GM12864 (cell line): ENCODE measurements at regions not wholly inside any gene's neighbourhood (a gene's known extent, or its start where the extent isn't known, plus 50 kb on each side); places are given as distances from the start of the nearest gene placed in this dataset.
"Not testable (repeated sequence)": the region's sequence is repeated elsewhere in the genome, so short reads cannot be mapped to it uniquely, and the experiment has no call there.

Source experiments
- DNase-seq: peaks from one replicate; pipeline ENCODE4 v3.0.0-alpha.2; 2011; ENCODE audit warnings: low read depth
- H3K4me3 ChIP-seq: 2 replicates; pipeline ENCODE4 v1.5.1; 2011; ENCODE audit warnings: mild to moderate bottlenecking, low read depth, low read length, control low read depth
- TF ChIP-seq, protein P1 (sequence below): IDR thresholded peaks from 2 replicates; pipeline ENCODE4 v1.5.1; 2011; ENCODE audit warnings: low read depth, mild to moderate bottlenecking, moderate library complexity, low read length, control low read depth, inconsistent platforms; ENCODE audit errors: missing control alignments

DNA sequence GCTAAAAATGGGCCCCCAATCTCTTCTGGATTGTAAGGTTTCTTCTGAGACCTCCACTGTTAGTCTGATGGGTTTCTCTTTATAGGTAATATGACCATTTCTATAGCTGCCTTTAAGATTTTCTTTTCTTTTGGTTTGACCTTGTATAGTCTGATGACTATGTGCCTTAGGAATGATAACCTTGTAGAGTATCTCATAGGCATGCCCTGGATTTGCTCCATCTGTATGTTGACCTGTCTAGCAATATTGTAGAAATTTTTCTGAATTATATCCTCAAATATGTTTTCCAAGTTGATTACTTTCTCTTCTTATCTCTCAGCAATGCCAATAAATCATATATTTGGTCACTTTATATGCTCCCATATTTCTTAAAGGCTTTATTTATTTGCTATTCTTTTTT, 1403.8 kb upstream of the GOT2 start:
- DNase-seq: no peak
- H3K4me3 ChIP-seq: no peak overlapping the region
- TF ChIP-seq, protein P1, sequence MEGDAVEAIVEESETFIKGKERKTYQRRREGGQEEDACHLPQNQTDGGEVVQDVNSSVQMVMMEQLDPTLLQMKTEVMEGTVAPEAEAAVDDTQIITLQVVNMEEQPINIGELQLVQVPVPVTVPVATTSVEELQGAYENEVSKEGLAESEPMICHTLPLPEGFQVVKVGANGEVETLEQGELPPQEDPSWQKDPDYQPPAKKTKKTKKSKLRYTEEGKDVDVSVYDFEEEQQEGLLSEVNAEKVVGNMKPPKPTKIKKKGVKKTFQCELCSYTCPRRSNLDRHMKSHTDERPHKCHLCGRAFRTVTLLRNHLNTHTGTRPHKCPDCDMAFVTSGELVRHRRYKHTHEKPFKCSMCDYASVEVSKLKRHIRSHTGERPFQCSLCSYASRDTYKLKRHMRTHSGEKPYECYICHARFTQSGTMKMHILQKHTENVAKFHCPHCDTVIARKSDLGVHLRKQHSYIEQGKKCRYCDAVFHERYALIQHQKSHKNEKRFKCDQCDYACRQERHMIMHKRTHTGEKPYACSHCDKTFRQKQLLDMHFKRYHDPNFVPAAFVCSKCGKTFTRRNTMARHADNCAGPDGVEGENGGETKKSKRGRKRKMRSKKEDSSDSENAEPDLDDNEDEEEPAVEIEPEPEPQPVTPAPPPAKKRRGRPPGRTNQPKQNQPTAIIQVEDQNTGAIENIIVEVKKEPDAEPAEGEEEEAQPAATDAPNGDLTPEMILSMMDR: no peak

DNA sequence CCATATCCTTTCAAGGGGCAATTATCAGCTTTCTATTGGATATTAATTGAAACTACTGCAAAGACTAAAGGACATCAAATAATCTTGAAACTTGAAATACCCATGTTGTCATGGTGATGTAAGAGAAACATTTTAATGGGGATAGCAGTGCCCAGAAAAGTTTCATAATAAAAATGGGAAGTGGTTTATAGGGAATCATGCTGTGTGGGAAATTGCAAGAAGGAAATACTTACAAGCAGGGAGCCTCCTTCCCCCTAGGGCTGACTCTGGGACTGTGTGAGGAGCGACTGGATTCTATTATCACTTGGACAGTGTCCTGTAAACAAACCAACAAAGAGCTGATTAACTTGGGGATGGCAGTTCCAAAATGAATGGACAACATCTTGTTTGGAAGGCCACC, 1393.1 kb upstream of the GOT2 start:
- TF ChIP-seq, protein P1: no peak
- DNase-seq: no peak
- no peak overlapping the region for H3K4me3 ChIP-seq

DNA sequence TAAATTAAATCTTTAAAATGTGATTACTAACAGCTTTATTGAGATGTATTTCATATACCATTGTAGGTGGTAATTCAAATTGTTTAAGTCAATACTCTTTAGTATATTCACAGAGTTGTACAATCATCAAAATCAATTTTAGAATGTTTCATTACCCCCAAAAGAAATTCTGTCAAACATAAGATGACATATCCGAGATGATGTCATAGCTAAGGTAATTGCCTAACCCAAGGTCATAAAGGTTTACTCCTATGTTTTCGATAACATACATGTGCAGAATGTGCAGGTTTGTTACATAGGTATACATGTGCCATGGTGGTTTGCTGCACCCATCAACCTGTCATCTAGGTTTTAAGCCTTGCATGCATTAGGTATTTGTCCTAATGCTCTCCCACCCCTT, 1392.0 kb upstream of the GOT2 start:
- DNase-seq: not testable (repeated sequence)

DNA sequence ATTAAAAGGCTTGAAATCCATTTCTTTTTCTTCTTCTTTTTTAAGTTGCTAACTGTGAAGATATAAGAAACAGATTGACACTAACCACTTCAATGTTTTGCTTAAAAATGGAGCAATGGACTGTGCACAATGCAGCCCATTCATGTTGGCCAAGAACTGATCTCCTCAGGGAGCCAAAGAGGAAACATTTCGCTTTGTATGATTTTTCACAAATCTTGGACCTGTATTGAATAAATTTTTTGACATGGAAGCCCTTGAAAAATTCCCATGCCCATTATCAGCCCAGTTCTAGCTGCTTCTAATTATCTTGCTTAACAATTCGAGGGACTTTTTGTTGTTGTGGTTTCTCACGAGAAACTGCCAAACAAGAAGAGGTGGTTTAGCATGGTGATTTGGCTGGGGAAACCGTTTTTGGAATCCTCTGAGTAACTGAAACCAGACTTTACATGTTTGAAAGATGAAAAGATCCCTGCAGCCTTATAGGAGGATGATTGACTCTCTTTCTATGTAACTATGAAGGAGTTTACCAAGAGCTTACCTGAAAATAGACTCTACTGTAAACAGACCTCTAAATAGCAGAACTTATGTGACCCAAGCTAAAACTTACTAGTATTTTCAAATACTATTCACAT, 1389.4 kb upstream of the GOT2 start:
- TF ChIP-seq, protein P1: no peak
- no peak overlapping the region for H3K4me3 ChIP-seq
- no peak for DNase-seq

More for the DNA sequence above, 1392.0 kb upstream of the GOT2 start:
- not testable (repeated sequence) for H3K4me3 ChIP-seq

DNA sequence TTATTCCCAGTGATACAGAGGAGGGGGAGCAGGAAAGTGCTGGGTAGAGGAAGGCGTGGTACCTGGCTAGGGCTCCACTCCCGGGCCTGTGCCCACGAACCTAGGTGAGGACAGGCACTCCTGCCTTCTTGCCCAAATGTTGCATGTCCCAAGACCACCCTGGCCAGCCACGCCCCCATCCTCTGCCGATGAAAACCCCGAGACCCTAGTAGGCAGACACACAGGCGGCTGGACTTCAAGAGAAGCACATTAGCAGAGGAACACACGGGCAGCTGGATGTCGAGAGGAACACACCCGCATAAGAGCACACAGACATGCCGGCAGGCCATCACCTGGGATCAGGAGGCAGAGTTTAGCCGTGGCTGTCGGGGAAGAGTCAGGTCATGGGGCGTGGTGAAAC, 1386.5 kb upstream of the GOT2 start:
- no peak overlapping the region for H3K4me3 ChIP-seq
- TF ChIP-seq, protein P1: no peak
- no peak for DNase-seq

DNA sequence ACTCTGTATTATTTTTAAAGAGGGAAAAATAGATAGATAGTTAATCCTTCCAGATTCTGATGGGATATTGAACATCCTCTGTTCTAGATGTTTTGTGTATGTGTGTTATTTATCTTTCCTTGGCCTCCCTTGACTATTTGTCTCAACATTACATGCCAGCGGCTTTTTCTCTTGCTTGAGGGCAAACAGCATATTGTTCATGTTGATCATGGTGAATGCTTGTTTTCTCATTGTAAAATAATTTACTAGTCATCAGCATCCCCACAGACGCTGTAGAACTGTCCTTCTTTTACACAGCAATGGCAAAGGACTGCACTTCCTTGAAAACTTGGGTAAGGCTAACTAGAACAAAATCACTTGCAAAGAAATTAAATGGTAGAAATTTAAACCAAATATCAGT, 1376.4 kb upstream of the GOT2 start:
- H3K4me3 ChIP-seq: no peak overlapping the region
- TF ChIP-seq, protein P1: no peak
- no peak for DNase-seq

DNA sequence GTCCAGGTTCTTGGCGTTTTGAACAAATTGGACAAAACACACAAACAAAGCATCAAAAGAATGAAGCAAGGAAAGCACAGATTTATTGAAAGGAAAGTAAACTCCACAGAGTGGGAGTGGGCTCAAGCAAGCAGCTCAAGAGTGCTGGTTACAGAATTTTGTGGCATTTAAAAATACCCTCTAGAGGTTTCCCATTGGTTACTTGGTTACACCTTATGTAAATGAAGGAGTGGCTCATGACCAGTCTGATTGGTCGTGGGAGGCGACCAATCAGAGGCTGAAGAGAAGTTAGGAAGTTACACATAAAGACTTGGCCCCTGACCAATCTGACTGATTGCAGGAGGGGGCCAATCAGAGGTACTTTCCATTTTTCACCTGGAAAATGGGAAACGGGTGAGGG, 1373.8 kb upstream of the GOT2 start:
- TF ChIP-seq, protein P1: no peak
- no peak for DNase-seq
- H3K4me3 ChIP-seq: no peak overlapping the region
